ENCODE measurements at regions not wholly inside any gene's neighbourhood (a gene's known extent, or its start where the extent isn't known, plus 50 kb on each side); places are given as distances from the start of the nearest gene placed in this dataset.

GRCh38 chr12:27907766-27908165 is 64.8 kb downstream of the PTHLH start:
- DNase-seq (ENCODE audit: low spot score), result no peak

- DNase-seq (ENCODE audit: low spot score), result no peak
These were observed 65.7 kb downstream of the PTHLH start for GRCh38 chr12:27906658-27907473.

- DNase-seq (ENCODE audit: low spot score), result no peak
These were observed 66.4 kb downstream of the PTHLH start for GRCh38 chr12:27906127-27906500.

- no peak for DNase-seq (ENCODE audit: low spot score)
These were observed 67.0 kb downstream of the PTHLH start for GRCh38 chr12:27905285-27906126.

- DNase-seq (ENCODE audit: low spot score), result no peak
These were observed 69.9 kb downstream of the PTHLH start for GRCh38 chr12:27902651-27903050.

- DNase-seq (ENCODE audit: low spot score), result no peak
These were observed 70.6 kb downstream of the PTHLH start for GRCh38 chr12:27901959-27902358.

GRCh38 chr12:27900920-27901879 is 71.3 kb downstream of the PTHLH start:
- DNase-seq (ENCODE audit: low spot score), result no peak

GRCh38 chr12:27899151-27899661 is 73.3 kb downstream of the PTHLH start:
- DNase-seq (ENCODE audit: low spot score), result no peak

GRCh38 chr12:27898022-27898421 is 74.5 kb downstream of the PTHLH start:
- DNase-seq (ENCODE audit: low spot score), result no peak

GRCh38 chr12:27896419-27896990 is 76.0 kb downstream of the PTHLH start:
- DNase-seq (ENCODE audit: low spot score), result no peak

GRCh38 chr12:27894309-27894708 is 78.2 kb downstream of the PTHLH start:
- DNase-seq (ENCODE audit: low spot score), result no peak

- DNase-seq (ENCODE audit: low spot score), result no peak
These were observed 92.8 kb downstream of the PTHLH start for GRCh38 chr12:27879708-27880107.

- no peak for DNase-seq (ENCODE audit: low spot score)
These were observed 95.6 kb upstream of the MANSC4 start for GRCh38 chr12:27875677-27876076.

- DNase-seq (ENCODE audit: low spot score), result no peak
These were observed 93.0 kb upstream of the MANSC4 start for GRCh38 chr12:27873010-27873409.

GRCh38 chr12:27871946-27872345 is 91.9 kb upstream of the MANSC4 start:
- no peak for DNase-seq (ENCODE audit: low spot score)

GRCh38 chr12:27870939-27871338 is 90.9 kb upstream of the MANSC4 start:
- DNase-seq (ENCODE audit: low spot score), result no peak

- no peak for DNase-seq (ENCODE audit: low spot score)
These were observed 89.5 kb upstream of the MANSC4 start for GRCh38 chr12:27869567-27869966.

- DNase-seq (ENCODE audit: low spot score), result no peak
These were observed 88.1 kb upstream of the MANSC4 start for GRCh38 chr12:27868139-27868538.

- peak; percentile 5 for DNase-seq (ENCODE audit: low spot score)
These were observed 86.5 kb upstream of the MANSC4 start for GRCh38 chr12:27866373-27867101.

- DNase-seq (ENCODE audit: low spot score), result no peak
These were observed 85.4 kb upstream of the MANSC4 start for GRCh38 chr12:27865421-27865820.

- DNase-seq (ENCODE audit: low spot score), result no peak
These were observed 84.5 kb upstream of the MANSC4 start for GRCh38 chr12:27864521-27864920.

Measured in globus pallidus (tissue), 1 donor.